Ishikawa (cell line): ENCODE measurements at regions not wholly inside any gene's neighbourhood (a gene's known extent, or its start where the extent isn't known, plus 50 kb on each side); places are given as distances from the start of the nearest gene placed in this dataset.

ENCODE experiments used
- CEBPB ChIP-seq: IDR thresholded peaks from 2 replicates; pipeline ENCODE4 v1.6.1; 2012
- CREB1 ChIP-seq: IDR thresholded peaks from 2 replicates; pipeline ENCODE4 v1.6.1; 2012; ENCODE audit warnings: low read depth
- EGR1 ChIP-seq: IDR thresholded peaks from 2 replicates; pipeline ENCODE4 v1.6.1; 2012
- EP300 ChIP-seq: IDR thresholded peaks from 2 replicates; pipeline ENCODE4 v1.6.1; 2012; ENCODE audit warnings: borderline replicate concordance
- FOXM1 ChIP-seq: IDR thresholded peaks from 2 replicates; pipeline ENCODE4 v1.6.1; 2012; ENCODE audit warnings: low read depth, borderline replicate concordance
- NFIC ChIP-seq: IDR thresholded peaks from 2 replicates; pipeline ENCODE4 v1.6.1; 2012
- RAD21 ChIP-seq: IDR thresholded peaks from 2 replicates; pipeline ENCODE4 v1.6.1; 2012; ENCODE audit warnings: low read depth
- REST ChIP-seq: IDR thresholded peaks from 2 replicates; pipeline ENCODE4 v1.6.1; 2012; ENCODE audit warnings: low read depth, mild to moderate bottlenecking
- TAF1 ChIP-seq: IDR thresholded peaks from 2 replicates; pipeline ENCODE4 v1.6.1; 2012; ENCODE audit warnings: low read depth, mild to moderate bottlenecking
- TCF12 ChIP-seq: IDR thresholded peaks from 2 replicates; pipeline ENCODE4 v1.6.1; 2012; ENCODE audit warnings: low read depth
- USF1 ChIP-seq: IDR thresholded peaks from 2 replicates; pipeline ENCODE4 v1.6.1; 2012
- YY1 ChIP-seq: IDR thresholded peaks from 2 replicates; pipeline ENCODE4 v1.6.1; 2012; ENCODE audit warnings: low read depth
- TF ChIP-seq, protein P1 (sequence below): IDR thresholded peaks from 2 replicates; pipeline ENCODE4 v1.6.1; 2012

GRCh38 chr18:22872900-22873537, 60.1 kb upstream of the RBBP8 start:
- TF ChIP-seq, protein P1, sequence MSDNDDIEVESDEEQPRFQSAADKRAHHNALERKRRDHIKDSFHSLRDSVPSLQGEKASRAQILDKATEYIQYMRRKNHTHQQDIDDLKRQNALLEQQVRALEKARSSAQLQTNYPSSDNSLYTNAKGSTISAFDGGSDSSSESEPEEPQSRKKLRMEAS: no peak
- no peak for TF ChIP-seq EP300
- TF ChIP-seq EGR1: no peak
- TF ChIP-seq RAD21: no peak
- TF ChIP-seq YY1: no peak
- TF ChIP-seq FOXM1: no peak
- no peak for TF ChIP-seq TCF12
- no peak for TF ChIP-seq REST
- no peak for TF ChIP-seq CREB1
- TF ChIP-seq TAF1: no peak
- TF ChIP-seq USF1: no peak
- TF ChIP-seq CEBPB: no peak
- no peak for TF ChIP-seq NFIC
